A172 (cell line): ENCODE measurements at regions not wholly inside any gene's neighbourhood (a gene's known extent, or its start where the extent isn't known, plus 50 kb on each side); places are given as distances from the start of the nearest gene placed in this dataset.
A peak's percentile ranks its signal among the peaks of the same experiment; 100 is the strongest.
"Not testable (repeated sequence)": the region's sequence is repeated elsewhere in the genome, so short reads cannot be mapped to it uniquely, and the experiment has no call there.

Experiments
- DNase-seq: peaks from one replicate; pipeline ENCODE4 v3.0.0-alpha.2; 2015; ENCODE audit warnings: low spot score

DNA sequence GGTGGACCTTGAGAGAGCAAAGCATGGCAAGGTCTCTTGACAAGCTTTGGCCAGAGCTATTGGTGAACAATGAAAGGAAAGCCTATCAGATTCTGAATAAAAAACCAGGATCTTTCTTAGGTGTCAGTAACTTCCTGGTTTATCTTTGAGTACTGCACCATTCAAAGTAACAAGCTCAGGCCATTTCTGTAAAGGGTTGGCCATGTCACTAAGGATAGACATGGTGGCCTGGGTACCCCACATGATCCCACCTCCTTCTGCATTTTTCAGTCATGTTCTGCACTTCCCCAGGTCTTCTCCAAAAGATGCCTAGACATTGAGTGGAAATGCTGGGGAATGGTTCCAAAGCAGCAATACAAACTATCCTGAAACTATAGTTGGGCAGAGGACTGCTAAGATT is 242.0 kb downstream of the ARHGAP12 start:
- no peak for DNase-seq

DNA sequence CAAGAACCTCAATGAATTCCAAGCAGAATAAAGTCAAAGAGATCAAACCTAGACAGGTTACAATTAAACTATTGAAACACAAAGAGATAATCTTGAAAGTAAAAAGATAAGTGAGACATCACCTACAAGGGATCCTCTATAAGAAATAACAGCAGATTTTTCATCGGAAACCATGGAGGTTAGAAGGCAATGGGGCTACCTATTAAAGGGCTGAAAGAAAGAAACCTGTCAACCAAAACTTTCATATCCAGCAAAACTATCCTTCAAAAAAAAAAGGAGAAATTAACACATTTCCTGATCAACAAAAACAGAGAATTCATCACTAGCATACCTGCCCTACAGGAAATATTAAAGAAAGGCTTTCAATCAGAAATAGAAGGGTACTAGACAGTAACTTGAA is 244.9 kb downstream of the ARHGAP12 start:
- DNase-seq, result peak; percentile 34

- DNase-seq, result no peak
Observed at GRCh38 chr10:31679936-31680335, 248.7 kb downstream of the ARHGAP12 start.

DNA sequence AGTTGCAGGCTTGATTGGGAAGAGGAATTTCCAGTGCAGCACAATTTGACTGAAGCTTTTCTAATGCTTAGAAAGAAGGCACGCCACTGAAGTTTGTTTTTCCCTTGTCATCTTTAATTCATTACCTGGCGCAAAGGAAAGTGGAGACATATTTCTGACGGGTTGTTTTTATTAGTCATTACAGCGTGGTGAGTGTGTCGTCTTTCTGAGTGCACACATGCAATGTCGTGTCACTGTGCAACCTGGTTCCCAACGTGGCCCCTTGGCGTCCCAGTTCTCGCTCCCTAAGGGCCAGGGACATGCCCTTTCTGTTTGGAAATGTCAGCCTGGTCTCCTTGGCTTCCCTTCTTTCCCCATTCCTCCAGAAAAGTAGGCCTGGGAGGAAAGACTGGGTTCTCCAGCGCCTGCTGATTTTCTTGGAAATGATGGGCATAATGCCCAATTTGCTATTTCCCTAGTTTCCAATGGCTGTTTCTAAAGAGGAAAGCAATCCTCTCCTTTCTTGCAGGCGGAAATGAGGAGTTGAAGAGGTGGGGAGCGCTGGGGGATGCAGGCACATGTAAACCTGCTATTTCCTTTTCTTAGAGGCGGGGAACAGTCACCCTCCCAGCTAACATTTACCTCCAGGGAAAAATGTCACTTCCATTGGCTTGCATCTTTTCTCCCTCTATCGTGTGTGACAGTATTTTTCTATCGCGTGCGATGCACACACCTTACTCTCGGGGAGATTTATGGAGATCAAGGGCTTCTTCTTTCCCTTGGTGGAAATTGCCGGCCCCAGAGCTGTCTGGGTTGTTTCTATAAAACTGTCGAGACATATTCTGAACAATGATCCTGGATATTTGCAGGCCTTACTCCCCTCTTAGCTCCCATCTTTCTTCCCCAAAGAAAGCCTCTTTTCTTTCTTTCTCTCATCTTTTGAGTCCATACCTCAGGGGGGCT is 249.8 kb downstream of the ARHGAP12 start:
- DNase-seq, result no peak

- DNase-seq, result no peak
Observed at GRCh38 chr10:31678139-31678536, 250.5 kb downstream of the ARHGAP12 start.

GRCh38 chr10:31677195-31678138 is 251.2 kb downstream of the ARHGAP12 start:
- DNase-seq, result no peak

DNA sequence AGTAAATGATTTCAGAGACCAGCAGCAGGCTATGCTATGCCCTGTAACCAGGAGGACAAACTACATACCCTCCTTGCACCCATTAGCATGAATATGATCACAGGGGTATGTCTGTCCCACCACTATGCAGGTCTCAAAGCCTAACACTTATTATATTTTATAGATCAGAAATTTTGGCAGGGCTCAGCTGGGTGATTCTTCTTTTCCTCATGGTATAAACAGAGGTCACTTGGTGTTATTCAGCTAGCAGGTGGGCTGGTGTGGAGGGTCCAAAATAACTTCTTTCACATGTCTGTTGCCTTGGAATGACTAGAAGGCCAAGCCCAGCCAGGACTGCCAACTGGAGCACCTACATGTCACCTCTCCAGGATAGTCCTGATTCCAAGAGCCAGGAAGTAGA is 252.9 kb downstream of the ARHGAP12 start:
- no peak for DNase-seq

GRCh38 chr10:31669357-31669756 is 259.3 kb downstream of the ARHGAP12 start:
- no peak for DNase-seq

DNA sequence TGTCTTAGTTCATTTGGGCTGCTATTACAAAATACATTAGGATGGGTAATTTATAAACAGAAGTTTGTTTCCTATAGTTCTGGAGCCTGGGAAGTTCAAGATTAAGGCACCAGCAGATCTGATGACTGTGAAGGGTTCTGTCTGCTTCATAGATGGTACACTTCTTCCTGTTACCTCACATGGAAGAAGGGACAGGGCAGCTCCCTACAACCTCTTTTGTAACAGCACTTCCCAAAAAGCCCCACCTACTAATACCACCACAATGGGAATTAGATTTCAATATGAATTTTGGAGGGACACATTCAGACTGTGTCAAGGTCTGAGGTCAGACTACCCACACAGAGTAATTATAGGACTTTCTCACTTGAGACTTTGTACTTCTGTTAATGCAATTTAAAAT is 260.3 kb downstream of the ARHGAP12 start:
- DNase-seq, result no peak

DNA sequence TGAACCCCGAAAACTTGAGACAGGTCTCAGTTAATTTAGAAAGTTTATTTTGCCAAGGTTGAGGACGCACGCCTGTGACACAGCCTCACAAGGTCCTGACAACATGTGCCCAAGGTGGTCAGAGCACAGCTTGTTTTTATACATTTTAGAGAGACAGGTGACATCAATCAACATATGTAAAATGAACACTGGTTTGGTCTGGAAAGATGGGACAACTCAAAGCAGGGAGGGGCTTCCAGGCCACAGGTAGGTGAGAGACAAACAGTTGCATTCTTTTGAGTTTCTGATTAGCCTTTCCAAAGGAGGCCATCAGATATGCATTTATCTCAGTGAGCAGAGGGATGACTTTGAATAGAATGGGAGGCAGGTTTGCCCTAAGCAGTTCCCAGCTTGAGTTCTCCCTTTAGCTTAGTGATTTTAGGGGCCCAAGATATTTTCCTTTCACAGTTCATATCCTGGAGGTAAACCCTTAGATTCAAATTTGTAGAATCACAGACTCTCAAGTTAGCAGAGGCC is 262.8 kb downstream of the ARHGAP12 start:
- DNase-seq, result not testable (repeated sequence)

GRCh38 chr10:31664803-31665202 is 263.8 kb downstream of the ARHGAP12 start:
- DNase-seq, result no peak

GRCh38 chr10:31664071-31664470 is 264.6 kb downstream of the ARHGAP12 start:
- DNase-seq, result not testable (repeated sequence)

- no peak for DNase-seq
Observed at GRCh38 chr10:31660300-31660699, 268.3 kb downstream of the ARHGAP12 start.

- no peak for DNase-seq
Observed at GRCh38 chr10:31659665-31660064, 269.0 kb downstream of the ARHGAP12 start.

DNA sequence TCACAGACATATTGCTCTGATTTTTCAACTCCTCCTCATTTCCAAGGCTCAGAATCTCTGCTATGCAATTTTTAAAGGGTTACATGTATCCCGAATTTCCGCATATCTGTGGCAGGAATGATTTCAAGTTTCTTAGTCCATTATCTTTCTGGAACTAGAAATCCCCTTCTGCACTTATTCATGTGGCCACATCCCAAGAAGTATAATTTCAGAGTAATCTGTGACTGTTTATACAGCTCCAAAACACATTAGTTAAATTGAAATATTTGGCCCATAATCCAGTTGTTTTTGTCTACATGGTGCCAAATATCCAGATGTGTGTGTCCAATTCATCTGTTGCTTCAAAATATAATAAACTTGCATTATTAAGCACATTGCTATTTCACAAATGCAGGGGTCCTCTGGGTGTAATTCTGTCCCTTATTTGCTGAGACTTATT is 271.2 kb downstream of the ARHGAP12 start:
- DNase-seq, result no peak

DNA sequence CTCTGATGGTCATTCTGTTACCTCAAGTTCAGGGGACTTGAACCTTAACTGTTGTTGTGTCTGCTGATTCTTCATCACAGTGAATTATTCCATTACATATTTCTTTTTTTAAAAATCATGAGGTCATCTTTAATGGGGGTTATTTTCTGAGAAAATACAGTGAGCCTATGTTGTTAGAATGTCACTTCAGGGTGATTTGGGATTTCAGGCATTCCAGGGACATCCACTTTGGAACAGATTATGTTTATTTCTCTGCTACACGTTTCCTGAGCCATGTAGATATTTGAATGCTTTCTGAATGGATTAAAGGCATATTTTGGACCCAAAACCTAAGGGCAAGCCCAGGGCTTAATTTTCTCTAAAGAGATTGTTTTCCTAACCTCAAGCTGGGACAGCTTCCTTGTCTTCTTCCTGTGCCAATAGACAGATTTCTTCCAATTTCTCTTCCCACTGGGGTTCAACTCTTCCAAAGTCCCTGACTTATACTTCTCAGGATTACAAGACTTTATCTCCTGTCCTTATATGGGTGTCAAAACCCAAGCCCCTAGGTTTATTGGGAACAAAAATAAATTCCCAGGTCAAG is 271.7 kb downstream of the ARHGAP12 start:
- no peak for DNase-seq

DNA sequence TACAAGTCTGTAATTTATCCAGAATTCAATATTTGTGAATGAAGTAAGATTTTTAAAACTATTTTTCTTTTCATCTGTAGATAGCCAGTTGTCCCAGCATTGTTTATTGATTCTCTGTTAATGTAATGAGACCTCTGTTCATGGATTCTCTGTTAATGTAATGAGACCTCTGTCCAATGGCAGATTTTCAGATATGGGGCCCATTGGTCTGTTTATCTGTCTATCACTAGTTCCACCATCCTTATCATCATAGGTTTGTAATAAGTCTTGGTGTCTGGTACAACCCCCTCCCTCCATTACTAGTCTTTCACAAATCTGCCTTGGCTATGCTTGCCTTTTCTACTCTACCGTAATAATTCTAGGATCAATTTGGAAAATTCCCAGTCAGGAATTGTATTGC is 276.6 kb downstream of the ARHGAP12 start:
- no peak for DNase-seq

DNA sequence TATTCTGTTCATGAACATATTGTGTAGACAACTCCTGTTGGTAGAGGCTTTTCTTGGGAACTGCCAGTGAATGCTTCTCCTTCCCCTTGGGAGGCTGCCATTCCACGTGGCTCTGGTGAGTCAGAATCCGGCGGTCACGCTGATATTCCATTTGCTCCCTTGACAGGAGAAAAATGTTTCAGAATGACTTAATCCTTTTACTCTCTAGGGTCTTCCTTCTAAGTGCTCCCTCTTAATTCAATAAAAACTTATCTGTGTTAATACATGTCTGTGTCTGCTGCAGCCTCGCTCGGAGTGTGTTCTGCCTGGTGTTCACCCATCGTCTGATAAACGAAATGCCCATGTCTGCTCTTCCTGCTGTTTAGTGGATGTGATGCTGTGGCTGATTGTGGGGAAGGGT is 278.6 kb downstream of the ARHGAP12 start:
- DNase-seq, result peak; percentile 93

- DNase-seq, result peak; percentile 45
Observed at GRCh38 chr10:31648966-31649365, 279.7 kb downstream of the ARHGAP12 start.

GRCh38 chr10:31647861-31648260 is 280.8 kb downstream of the ARHGAP12 start:
- DNase-seq, result peak; percentile 49

DNA sequence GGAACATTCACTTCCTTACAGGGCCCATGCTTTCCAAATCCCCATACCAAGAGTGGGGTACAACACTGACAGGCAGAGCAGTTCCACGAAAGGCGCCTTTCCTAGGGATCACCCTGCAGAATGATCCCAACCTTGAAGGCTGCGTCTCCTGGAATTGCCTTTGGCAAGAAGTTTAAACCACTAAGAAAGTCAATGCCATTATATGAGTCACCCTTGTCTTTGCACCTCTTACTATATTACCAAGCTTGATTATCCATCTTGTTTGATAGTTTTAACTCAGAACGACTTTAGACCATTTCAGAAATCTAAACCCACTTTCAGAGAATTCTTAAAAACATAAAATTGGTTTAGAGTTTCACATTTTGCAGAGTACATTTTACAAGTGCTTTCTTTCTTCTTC is 282.1 kb downstream of the ARHGAP12 start:
- DNase-seq, result peak; percentile 60

GRCh38 chr10:31645786-31646185 is 282.8 kb downstream of the ARHGAP12 start:
- DNase-seq, result peak; percentile 52
